Caco-2 (cell line): ENCODE measurements at regions not wholly inside any gene's neighbourhood (a gene's known extent, or its start where the extent isn't known, plus 50 kb on each side); places are given as distances from the start of the nearest gene placed in this dataset.

Experiments
- BruUV-seq: library from RNA; stranded (reverse); fragments of 400-500 nt; replicated peaks from 2 replicates; lab custom pipeline; 2021; lab: Mats Ljungman, UMichigan
- CTCF ChIA-PET: fragments of 300-600 bp; sonication (Branson Sonifier 250); formaldehyde crosslinking; loops from one replicate; lab custom pipeline; 2022; ENCODE audit warnings: antibody characterized with exemption; lab: Charles Lee
- POLR2A ChIA-PET: fragments of 300-600 bp; sonication (Branson Sonifier 250); formaldehyde crosslinking; loops from one replicate; lab custom pipeline; 2022; ENCODE audit warnings: antibody characterized with exemption; lab: Charles Lee
- DNase-seq, 2 experiments: peaks; one replicate each; pipeline versions ENCODE4 v3.0.0 to v3.0.0-alpha.2; 2020 to 2022
- H3K27me3 ChIP-seq: replicated peaks from 2 replicates; pipeline ENCODE4 v1.6.0; 2011; ENCODE audit warnings: low read length; ENCODE audit not compliant: control insufficient read depth, insufficient read depth
- H3K36me3 ChIP-seq: 2 replicates; pipeline ENCODE4 v1.5.1; 2011; ENCODE audit warnings: low read length; ENCODE audit not compliant: control insufficient read depth, insufficient read depth
- H3K4me1 ChIP-seq: fragments of 250-450 bp; sonication (Bioruptor Pico); 2 replicates; pipeline ENCODE4 v1.5.1; 2020; ENCODE audit warnings: mild to moderate bottlenecking
- H3K4me3 ChIP-seq: 2 replicates; pipeline ENCODE4 v1.5.1; 2011; ENCODE audit warnings: low read depth, mild to moderate bottlenecking, control low read depth, low read length
- H3K9me3 ChIP-seq: fragments of 250-450 bp; sonication (Bioruptor Pico); 2 replicates; pipeline ENCODE4 v1.5.1; 2020; ENCODE audit warnings: mild to moderate bottlenecking, moderate library complexity
- H3K27ac Mint-ChIP-seq: one replicate; pipeline ENCODE4 v1.8.0; 2022; ENCODE audit warnings: mixed read lengths; ENCODE audit not compliant: unreplicated experiment
- H3K27me3 Mint-ChIP-seq: one replicate; pipeline ENCODE4 v1.8.0; 2022; ENCODE audit warnings: mixed read lengths; ENCODE audit not compliant: insufficient read depth, unreplicated experiment
- H3K36me3 Mint-ChIP-seq: one replicate; pipeline ENCODE4 v1.8.0; 2022; ENCODE audit warnings: mild to moderate bottlenecking, mixed read lengths; ENCODE audit not compliant: insufficient read depth, unreplicated experiment
- H3K4me1 Mint-ChIP-seq: one replicate; pipeline ENCODE4 v1.8.0; 2022; ENCODE audit warnings: low read depth, mixed read lengths; ENCODE audit not compliant: unreplicated experiment
- H3K4me3 Mint-ChIP-seq: one replicate; pipeline ENCODE4 v1.8.0; 2022; ENCODE audit warnings: mild to moderate bottlenecking, moderate library complexity, mixed read lengths; ENCODE audit not compliant: unreplicated experiment
- H3K9me3 Mint-ChIP-seq: one replicate; pipeline ENCODE4 v1.8.0; 2022; ENCODE audit warnings: mixed read lengths; ENCODE audit not compliant: unreplicated experiment
- CTCF ChIP-seq, 2 experiments: fragments of 200-600 bp in 1 of 2; IDR thresholded peaks; 1 replicate in 1 of 2; 2 replicates in 1 of 2; pipeline versions ENCODE4 v1.5.1 to v1.8.0; 2011 to 2022; ENCODE audit warnings: antibody characterized with exemption in 1 of 2, control low read depth in 1 of 2, inconsistent platforms in 1 of 2, low read depth in 1 of 2, low read length in 1 of 2, mild to moderate bottlenecking in 1 of 2, moderate library complexity in 1 of 2; ENCODE audit not compliant: insufficient read depth in 1 of 2, severe bottlenecking in 1 of 2, unreplicated experiment in 1 of 2
- intact Hi-C: fragments of 100-400 bp; cut with micrococcal nuclease; formaldehyde crosslinking; loops from one replicate; pipeline ENCODE4 v1.10.0; 2022; ENCODE audit not compliant: unreplicated experiment

GRCh38 chr4:8772499-8773123 is 99.0 kb downstream of the HMX1 start:
- intact Hi-C loops, result no loop called here
- Mint-ChIP-seq H3K27ac (no peak overlapping the region), H3K4me1 (no peaks in the 10 kb centered on the region), H3K4me3 (no peak overlapping the region), H3K9me3 (no peaks in the 10 kb centered on the region), H3K36me3 (no peaks in the 10 kb centered on the region), H3K27me3 (peaks cover 3% of the 10 kb centered on the region)
- Histone ChIP-seq H3K4me1 (no peaks in the 10 kb centered on the region), H3K36me3 (no peaks in the 10 kb centered on the region), H3K4me3 (no peak overlapping the region), H3K27me3 (no peaks in the 10 kb centered on the region; the same call in 1 of the 2 replicates), H3K9me3 (no peaks in the 10 kb centered on the region)
- no peak for DNase-seq
- no TSS peak for BruUV-seq
- POLR2A ChIA-PET, result no interaction called here
- CTCF ChIA-PET, result interaction anchor here (1.2 kb wide), 1 partner anchor 84 kb away, joined by 3 read pairs; no protein-coding TSS in a partner anchor
- TF ChIP-seq CTCF (IDR thresholded peaks at IDR 0.05; ENCODE audit: insufficient read depth in 1 of 2, low read depth in 1 of 2, low read length in 1 of 2, severe bottlenecking in 1 of 2, unreplicated experiment in 1 of 2), result no peak

DNA sequence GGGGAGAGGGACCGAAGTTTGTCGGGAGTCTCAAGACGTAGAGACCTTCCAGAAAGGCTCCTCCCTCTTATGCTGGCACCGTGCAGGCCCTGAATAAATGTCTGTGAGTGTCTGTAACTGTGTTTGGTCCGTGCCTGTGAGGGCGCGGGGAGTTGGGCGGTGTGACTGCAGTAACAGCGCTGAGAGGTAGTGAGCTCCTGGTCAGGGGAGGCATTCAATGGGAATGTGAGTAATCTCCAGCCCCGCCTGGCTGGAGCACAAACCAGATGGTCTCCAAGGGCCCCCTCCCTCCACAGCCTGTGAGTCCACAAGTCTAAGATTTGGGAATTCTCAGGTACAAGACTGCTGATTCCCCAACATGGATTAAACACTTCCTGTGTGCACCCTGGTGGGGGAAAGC is 100.0 kb downstream of the HMX1 start:
- Mint-ChIP-seq H3K4me3 (no peak overlapping the region), H3K9me3 (no peaks in the 10 kb centered on the region), H3K27me3 (peaks cover 3% of the 10 kb centered on the region), H3K36me3 (no peaks in the 10 kb centered on the region), H3K4me1 (no peaks in the 10 kb centered on the region), H3K27ac (no peak overlapping the region)
- BruUV-seq, result no TSS peak
- Histone ChIP-seq H3K36me3 (no peaks in the 10 kb centered on the region), H3K9me3 (no peaks in the 10 kb centered on the region), H3K4me3 (no peak overlapping the region), H3K27me3 (no peaks in the 10 kb centered on the region; the same call in 1 of the 2 replicates), H3K4me1 (no peaks in the 10 kb centered on the region)
- ChIA-PET POLR2A (no interaction called here), CTCF (no interaction called here)
- intact Hi-C loops, result no loop called here
- no peak for TF ChIP-seq CTCF (IDR thresholded peaks at IDR 0.05; ENCODE audit: insufficient read depth in 1 of 2, low read depth in 1 of 2, low read length in 1 of 2, severe bottlenecking in 1 of 2, unreplicated experiment in 1 of 2)
- peak in 1 of 2 experiments; percentile 13 for DNase-seq

DNA sequence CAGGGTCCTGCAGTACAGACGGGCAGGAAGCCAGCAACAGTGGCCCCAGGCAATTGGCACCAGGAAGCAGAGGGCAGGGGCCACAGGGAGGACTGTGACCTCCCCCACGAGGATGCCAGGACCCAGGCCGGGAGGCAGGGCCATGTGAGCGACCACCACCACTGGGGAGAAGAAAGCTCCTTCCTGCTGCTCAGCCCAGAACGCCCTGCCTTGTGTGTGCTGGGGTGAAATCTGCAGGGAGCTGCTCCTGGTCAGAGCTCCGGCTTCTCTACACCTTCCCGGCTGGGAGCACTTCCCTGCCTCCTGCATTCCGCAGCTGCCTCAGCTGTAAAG is 100.4 kb downstream of the HMX1 start:
- CTCF ChIA-PET, result no interaction called here
- POLR2A ChIA-PET, result no interaction called here
- intact Hi-C loops, result no loop called here

More for the DNA sequence above, 100.4 kb downstream of the HMX1 start:
- H3K36me3 ChIP-seq, result no peaks in the 10 kb centered on the region
- BruUV-seq, result no TSS peak
- DNase-seq, result peak in 1 of 2 experiments; percentile 25
- Mint-ChIP-seq H3K4me3 (no peak overlapping the region), H3K9me3 (no peaks in the 10 kb centered on the region), H3K27ac (no peak overlapping the region), H3K27me3 (peaks cover 3% of the 10 kb centered on the region), H3K4me1 (no peaks in the 10 kb centered on the region), H3K36me3 (no peaks in the 10 kb centered on the region)
- no peak for TF ChIP-seq CTCF (IDR thresholded peaks at IDR 0.05; ENCODE audit: insufficient read depth in 1 of 2, low read depth in 1 of 2, low read length in 1 of 2, severe bottlenecking in 1 of 2, unreplicated experiment in 1 of 2)
- H3K9me3 ChIP-seq, result no peaks in the 10 kb centered on the region
- no peak overlapping the region for H3K4me3 ChIP-seq
- H3K27me3 ChIP-seq, result no peaks in the 10 kb centered on the region; the same call in 1 of the 2 replicates
- H3K4me1 ChIP-seq, result no peaks in the 10 kb centered on the region
